ENCODE measurements at regions not wholly inside any gene's neighbourhood (a gene's known extent, or its start where the extent isn't known, plus 50 kb on each side); places are given as distances from the start of the nearest gene placed in this dataset.

DNA sequence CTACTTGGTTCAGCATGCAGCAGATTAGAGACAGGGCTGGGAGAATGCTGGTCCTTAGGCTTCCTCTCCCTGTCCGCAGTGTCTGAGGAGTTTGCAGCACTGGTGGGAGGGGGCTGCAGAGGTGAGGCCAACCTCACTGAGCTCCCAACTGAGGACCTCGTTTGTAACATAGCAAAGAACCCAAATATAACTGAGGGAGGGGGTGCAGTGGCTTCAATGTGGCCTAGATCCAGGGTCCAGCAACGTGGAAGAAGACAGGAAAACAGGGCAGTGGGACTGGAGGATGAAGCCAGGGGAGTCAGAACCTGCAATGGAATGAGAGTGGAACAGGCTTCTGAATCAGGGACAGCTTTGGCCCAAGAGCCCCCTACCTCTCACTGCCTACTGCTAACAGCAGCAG is 84.3 kb upstream of the MAFB start:
- no peak for DNase-seq (ENCODE audit: low read depth in 1 of 2, low spot score in 1 of 2)
- in situ Hi-C loops (cut with HindIII; ENCODE audit: low pct_unique_long_range_greater_than_20kb, low sequenced_read_pairs), result no loop called here

DNA sequence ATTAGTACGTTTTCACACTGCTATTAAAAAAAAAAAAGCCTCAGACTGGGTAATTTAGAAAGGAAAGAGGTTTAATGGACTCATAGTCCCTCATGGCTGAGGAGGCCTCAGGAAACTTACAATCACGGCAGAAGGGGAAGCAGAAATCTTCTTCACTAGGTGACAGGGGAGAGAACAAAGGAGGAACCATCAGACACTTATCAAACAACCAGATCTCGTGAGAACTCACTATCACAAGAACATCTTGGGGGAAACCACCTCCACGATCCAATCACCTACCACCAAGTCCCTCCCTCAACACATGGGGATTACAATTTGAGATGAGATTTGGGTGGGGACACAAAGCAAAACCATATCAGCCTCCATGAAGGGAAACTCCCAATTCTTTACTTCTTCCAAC is 85.2 kb upstream of the MAFB start:
- no peak for DNase-seq (ENCODE audit: low read depth in 1 of 2, low spot score in 1 of 2)
- TF ChIP-seq JUND (IDR thresholded peaks at IDR 0.05; ENCODE audit: low read depth), result no peak
- in situ Hi-C loops (cut with HindIII; ENCODE audit: low pct_unique_long_range_greater_than_20kb, low sequenced_read_pairs), result no loop called here

More for the DNA sequence above, 84.3 kb upstream of the MAFB start:
- no peak for TF ChIP-seq JUND (IDR thresholded peaks at IDR 0.05; ENCODE audit: low read depth)

DNA sequence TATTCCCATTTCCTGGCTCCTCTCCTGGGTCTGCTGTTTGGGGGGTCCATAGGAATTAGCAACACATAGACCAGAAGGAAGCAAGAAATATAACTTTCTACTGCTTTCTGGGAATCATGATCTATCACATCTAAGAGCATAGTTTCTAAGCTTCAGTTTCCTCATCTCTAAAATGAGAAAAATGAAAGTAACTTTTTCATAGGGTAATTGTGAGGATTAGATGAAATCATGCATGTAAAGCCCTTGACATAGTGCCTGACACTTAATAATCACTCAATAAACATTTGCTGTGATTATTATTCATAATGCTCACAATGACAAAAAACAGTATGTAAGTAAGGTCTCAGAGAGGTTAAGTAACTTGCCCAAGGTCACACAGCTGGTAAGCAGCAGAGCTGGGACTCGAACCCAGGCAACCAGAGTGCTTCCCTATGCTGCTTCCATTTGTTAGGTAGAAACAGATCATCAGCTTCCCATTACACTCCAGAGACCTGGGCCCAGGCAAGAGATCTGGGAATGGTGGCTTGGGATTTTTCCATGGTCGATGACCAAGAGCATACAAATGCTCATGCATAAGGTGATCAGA is 86.6 kb upstream of the MAFB start:
- TF ChIP-seq JUND (IDR thresholded peaks at IDR 0.05; ENCODE audit: low read depth), result no peak
- DNase-seq (ENCODE audit: low read depth in 1 of 2, low spot score in 1 of 2), result no peak
- in situ Hi-C loops (cut with HindIII; ENCODE audit: low pct_unique_long_range_greater_than_20kb, low sequenced_read_pairs), result no loop called here

DNA sequence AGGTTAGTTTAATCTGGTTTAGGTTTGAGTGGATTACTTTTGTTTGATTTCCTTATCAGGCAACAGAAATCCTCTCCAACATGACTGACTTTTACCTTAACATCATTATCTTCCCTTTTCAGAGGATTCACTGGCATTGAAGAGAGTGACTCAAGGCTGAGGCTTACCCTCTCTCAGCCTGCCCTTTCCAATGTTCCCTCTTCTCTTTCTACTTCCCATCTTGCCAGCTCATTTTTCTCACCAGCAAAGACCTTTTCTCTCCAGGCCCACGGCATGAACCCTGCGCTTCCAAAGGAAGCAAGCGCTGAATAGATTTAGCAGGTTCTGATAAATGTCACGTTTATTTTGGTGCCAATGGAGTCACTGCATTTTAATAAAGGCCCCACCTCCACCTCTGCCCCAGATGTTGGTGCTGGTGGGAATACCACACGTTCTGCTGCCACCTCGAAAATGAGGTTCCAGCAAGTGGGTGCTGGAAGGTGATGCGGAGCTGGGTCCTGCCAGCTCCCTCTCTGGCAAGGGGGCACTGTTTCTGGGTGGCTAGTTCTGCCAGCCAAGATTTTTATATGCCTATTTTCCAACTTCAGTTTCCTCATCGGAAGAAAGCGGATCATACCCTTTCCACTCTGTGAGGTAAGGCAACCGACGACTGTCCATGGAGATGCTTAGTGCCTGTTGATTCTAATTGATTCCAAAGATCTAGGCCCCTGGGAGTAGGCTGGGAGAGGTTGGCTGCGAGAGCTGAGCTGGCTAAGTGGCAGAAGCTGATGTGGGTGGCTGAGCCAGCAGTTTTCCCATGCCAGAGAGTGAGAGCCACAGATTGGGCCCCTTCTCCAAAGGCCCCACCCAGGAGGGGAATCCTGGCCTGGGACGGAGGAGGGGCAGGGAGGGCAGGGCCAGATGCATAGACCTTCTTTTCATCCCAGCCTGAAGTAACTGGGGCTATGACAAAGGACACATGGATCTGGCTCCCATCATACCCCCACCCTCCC is 87.7 kb upstream of the MAFB start:
- no peak for TF ChIP-seq JUND (IDR thresholded peaks at IDR 0.05; ENCODE audit: low read depth)
- DNase-seq (ENCODE audit: low read depth in 1 of 2, low spot score in 1 of 2), result no peak
- in situ Hi-C loops (cut with HindIII; ENCODE audit: low pct_unique_long_range_greater_than_20kb, low sequenced_read_pairs), result no loop called here

DNA sequence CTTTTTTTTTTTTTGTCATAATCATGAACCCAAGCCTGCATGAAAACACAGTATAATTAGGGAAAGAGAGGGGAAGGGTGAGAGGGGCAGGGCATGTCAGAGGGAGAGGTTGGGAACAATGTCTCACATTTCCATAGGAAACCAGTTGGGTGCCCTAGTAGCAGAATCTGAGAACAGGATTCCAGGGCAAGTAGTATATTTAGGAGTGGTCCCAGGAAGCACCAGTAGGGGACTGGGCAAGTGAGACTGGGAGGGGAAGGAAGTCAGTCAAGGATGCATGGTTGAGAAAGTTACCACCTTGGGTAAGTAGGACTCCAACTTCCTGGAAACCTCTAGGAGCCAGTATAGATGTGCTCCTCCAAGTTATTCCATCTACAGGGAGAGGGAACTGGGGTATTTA is 88.6 kb upstream of the MAFB start:
- in situ Hi-C loops (cut with HindIII; ENCODE audit: low pct_unique_long_range_greater_than_20kb, low sequenced_read_pairs), result no loop called here
- no peak for TF ChIP-seq JUND (IDR thresholded peaks at IDR 0.05; ENCODE audit: low read depth)
- no peak for DNase-seq (ENCODE audit: low read depth in 1 of 2, low spot score in 1 of 2)

DNA sequence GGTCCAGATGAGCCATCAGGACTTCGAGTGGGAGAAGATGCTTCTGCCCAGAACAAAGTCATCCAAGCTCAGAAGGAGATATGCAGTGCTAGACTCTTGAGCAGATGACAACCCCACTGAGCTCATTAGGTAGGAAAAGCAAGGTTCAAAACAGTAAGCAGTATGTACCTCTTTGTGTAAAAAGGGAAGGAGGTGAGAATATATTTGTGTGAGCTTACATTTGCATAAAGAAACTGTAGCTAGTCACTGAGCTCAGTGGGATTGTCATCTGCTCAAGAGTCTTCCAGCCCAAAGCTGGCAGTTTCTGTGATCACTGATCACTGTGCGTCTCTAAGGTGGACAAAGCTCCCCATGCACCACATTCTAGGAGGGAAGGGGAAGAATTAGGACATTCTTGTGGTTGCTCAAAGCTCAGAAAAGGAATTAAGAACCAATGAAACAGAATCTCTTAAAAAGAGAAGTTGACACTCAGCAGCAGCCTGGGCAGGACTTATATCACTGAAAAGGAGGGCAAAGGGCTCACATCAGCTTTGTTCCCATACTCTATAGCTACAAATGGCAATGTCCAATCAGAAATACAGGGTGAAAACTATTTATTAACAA is 90.0 kb upstream of the MAFB start:
- TF ChIP-seq JUND (IDR thresholded peaks at IDR 0.05; ENCODE audit: low read depth), result no peak
- DNase-seq (ENCODE audit: low read depth in 1 of 2, low spot score in 1 of 2), result no peak
- in situ Hi-C loops (cut with HindIII; ENCODE audit: low pct_unique_long_range_greater_than_20kb, low sequenced_read_pairs), result no loop called here

DNA sequence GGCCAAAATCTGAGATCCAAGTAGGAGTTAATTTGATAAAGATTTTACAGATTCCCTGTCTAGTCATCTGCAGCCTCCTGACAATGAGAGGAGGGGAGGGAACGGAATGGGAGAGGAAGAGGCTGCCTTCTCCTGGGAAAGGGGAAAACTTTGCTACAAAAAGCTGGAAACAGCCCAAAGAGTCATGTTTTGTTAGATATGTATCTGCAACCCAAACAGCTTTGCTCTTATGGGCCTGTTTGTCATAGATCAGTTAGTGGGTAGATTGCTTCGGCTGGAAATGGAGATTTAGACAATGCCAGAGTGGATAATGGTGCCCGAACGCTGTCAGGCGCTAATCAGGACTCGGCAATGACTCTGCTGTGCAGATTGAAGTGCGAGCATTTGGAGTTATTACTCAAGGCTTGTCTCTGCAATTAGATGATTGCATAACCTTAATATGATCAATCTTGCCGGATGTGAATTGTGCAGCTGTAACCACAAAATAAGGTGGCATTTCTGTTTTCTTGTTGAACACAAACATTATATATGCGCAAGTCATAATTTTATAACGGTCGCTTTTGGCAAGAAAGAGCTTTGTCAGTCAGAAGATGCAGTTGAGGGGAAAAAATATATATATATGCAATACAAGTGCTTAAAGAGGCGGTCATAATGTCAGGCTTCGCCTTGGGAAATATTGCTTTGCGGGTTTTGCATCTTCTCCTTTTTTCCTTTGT is 92.4 kb upstream of the MAFB start:
- in situ Hi-C loops (cut with HindIII; ENCODE audit: low pct_unique_long_range_greater_than_20kb, low sequenced_read_pairs), result no loop called here
- DNase-seq (ENCODE audit: low read depth in 1 of 2, low spot score in 1 of 2), result no peak
- no peak for TF ChIP-seq JUND (IDR thresholded peaks at IDR 0.05; ENCODE audit: low read depth)

DNA sequence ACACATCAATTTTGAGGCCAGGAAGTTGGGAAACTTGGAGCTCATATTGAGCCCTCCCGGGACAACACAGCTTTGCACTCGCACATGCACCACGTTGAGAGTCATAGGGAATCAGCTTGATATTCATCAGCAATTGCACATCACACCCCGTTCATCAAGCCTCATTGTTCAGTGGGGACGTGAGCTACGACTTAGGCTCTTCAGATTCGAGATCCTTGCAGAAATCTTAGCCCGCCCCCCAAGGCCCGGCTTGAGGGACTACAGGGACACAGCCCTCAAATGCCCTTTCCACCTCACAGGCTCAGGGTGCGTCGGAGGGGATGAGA is 93.0 kb upstream of the MAFB start:
- in situ Hi-C loops (cut with HindIII; ENCODE audit: low pct_unique_long_range_greater_than_20kb, low sequenced_read_pairs), result no loop called here
- TF ChIP-seq JUND (IDR thresholded peaks at IDR 0.05; ENCODE audit: low read depth), result no peak
- no peak for DNase-seq (ENCODE audit: low read depth in 1 of 2, low spot score in 1 of 2)

DNA sequence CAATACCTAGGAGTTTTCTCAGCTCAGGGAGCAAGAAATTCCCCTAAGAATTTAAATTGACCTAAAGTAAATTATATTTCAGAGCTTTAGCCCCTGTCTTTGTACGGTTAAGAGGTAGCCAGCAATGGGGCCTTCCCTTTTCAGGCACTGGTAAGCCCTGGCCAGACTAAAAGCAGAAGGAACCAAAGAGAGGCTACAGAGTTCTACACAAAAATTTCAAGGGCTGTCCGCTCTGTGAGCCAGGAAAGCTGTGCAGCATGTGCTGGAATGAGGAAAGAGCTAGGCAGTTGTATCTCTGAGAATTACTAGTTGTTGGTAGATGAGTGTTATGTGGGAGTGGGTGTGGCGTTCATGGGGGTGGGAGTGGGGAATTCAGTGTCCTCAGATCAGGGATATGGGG is 96.3 kb upstream of the MAFB start:
- in situ Hi-C loops (cut with HindIII; ENCODE audit: low pct_unique_long_range_greater_than_20kb, low sequenced_read_pairs), result no loop called here
- TF ChIP-seq JUND (IDR thresholded peaks at IDR 0.05; ENCODE audit: low read depth), result no peak
- DNase-seq (ENCODE audit: low read depth in 1 of 2, low spot score in 1 of 2), result no peak

DNA sequence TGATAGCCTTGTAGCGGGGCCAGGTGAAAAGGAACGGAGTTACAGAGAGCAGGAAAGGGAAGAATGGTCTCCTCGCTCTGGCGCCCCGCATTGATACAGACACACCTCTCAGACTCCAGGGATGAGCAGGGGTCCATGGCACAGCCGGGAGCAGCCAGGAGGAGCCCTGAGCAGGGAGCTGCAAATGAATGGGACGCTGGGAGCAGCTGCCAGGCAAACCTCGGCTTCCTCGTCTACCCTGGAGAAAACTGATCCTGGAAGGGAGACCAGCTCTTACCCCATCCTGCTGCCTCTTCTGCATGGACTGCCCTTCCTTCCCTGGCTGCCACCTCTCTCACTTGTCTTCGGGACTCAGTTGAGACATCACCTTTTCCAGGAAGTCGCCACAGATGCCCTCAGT is 97.3 kb upstream of the MAFB start:
- in situ Hi-C loops (cut with HindIII; ENCODE audit: low pct_unique_long_range_greater_than_20kb, low sequenced_read_pairs), result no loop called here
- no peak for DNase-seq (ENCODE audit: low read depth in 1 of 2, low spot score in 1 of 2)
- TF ChIP-seq JUND (IDR thresholded peaks at IDR 0.05; ENCODE audit: low read depth), result no peak

DNA sequence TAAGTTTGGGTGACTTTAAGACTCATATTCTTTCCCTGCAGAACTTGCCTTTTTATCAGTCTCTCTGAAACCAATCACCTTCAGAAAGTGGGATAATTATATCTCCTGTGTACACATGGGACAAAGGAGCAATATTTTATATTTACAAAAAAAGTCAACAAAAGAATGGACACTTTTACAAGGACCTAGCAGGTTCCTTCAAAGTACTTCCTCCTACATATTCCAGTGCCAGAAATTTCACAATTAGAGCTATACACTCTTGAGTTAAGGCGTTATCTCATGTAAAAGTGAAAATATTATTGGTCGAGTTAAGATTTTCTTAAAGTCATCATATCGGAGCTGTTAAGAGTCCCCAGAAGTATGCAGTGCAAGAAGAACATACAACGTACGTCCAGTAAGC is 98.9 kb upstream of the MAFB start:
- TF ChIP-seq JUND (IDR thresholded peaks at IDR 0.05; ENCODE audit: low read depth), result no peak

DNA sequence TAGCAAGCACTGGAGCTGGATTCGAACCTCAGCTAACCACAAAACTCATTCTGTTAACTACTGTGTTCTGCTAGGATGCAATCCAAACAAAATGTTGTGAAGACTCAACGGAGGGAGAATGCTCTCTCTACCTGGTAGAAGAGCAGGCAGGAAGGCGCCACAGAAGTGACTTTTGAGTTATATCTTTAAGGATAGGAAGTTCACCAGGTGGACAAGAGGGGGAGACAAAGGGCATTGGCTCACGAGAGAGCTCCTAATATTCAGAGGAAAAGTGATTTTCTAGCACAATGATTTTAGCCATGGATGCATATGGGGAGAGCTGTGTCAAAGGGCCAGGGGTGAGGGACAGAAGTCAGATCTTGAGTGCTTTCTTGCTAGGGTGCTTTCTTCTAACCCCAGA is 108.4 kb upstream of the MAFB start:
- TF ChIP-seq JUND (IDR thresholded peaks at IDR 0.05; ENCODE audit: low read depth), result no peak
- peak; percentile 23 to 57 for DNase-seq (ENCODE audit: low read depth in 1 of 2, low spot score in 1 of 2)
- in situ Hi-C loops (cut with HindIII; ENCODE audit: low pct_unique_long_range_greater_than_20kb, low sequenced_read_pairs), result no loop called here

More for the DNA sequence above, 98.9 kb upstream of the MAFB start:
- in situ Hi-C loops (cut with HindIII; ENCODE audit: low pct_unique_long_range_greater_than_20kb, low sequenced_read_pairs), result no loop called here
- no peak for DNase-seq (ENCODE audit: low read depth in 1 of 2, low spot score in 1 of 2)

DNA sequence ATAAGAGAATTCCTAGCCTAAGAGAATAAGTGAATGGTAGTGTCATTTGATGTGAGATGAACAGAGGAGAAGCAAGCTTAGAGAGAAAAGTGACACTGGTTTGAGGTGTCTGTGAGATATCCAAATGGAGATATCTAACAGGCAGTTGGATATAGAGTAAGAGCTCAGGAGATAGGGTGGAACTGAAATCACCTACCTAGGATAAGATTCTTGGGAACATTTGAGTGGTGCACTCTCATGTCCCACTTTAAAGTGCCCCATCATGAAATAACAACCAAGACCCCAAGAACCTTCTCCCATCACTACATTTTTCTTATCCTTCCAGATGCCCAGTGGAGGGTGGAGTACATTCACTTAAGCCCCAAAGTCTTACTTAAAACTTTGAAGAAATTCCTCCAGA is 109.0 kb upstream of the MAFB start:
- DNase-seq (ENCODE audit: low read depth in 1 of 2, low spot score in 1 of 2), result no peak
- no peak for TF ChIP-seq JUND (IDR thresholded peaks at IDR 0.05; ENCODE audit: low read depth)
- in situ Hi-C loops (cut with HindIII; ENCODE audit: low pct_unique_long_range_greater_than_20kb, low sequenced_read_pairs), result no loop called here
